ENCODE measurements at regions not wholly inside any gene's neighbourhood (a gene's known extent, or its start where the extent isn't known, plus 50 kb on each side); places are given as distances from the start of the nearest gene placed in this dataset.

- no peak for FAIRE-seq
- H3K4me1 ChIP-seq (ENCODE audit: control insufficient read depth, extremely low read depth, insufficient read depth, low read length) = no peaks in the 10 kb centered on the region
- no peak overlapping the region for H3K4me2 ChIP-seq (ENCODE audit: control insufficient read depth, extremely low read depth, insufficient read depth, low read depth, low read length)
- no peak for TF ChIP-seq CTCF (optimal IDR thresholded peaks at IDR 0.05 in 1 of 3, IDR thresholded peaks at IDR 0.05 in 1 of 3, conservative IDR thresholded peaks at IDR 0.05 in 1 of 3; ENCODE audit: extremely low read depth in 1 of 3, insufficient read depth in 2 of 3, low read length in 3 of 3)
- TF ChIP-seq EZH2 (IDR thresholded peaks at IDR 0.05; ENCODE audit: low read length) = no peak
- no peaks in the 10 kb centered on the region for H3K9me3 ChIP-seq (ENCODE audit: control insufficient read depth, low read depth, low read length)
- dilution Hi-C loops (cut with MboI; ENCODE audit: extremely low pct_ligation_motif_present, low sequenced_read_pairs) = no loop called here
- no peak overlapping the region for H3K27ac ChIP-seq (ENCODE audit: control insufficient read depth, insufficient read depth, low read length)
- H3K27me3 ChIP-seq (ENCODE audit: control insufficient read depth, extremely low read depth, insufficient read depth, low read length) = no peaks in the 10 kb centered on the region
- no peaks in the 10 kb centered on the region for H3K79me2 ChIP-seq (ENCODE audit: control insufficient read depth, insufficient read depth, low read length)
- H3K9me1 ChIP-seq (ENCODE audit: control insufficient read depth, extremely low read depth, insufficient read depth, low read length) = no peaks in the 10 kb centered on the region
- H2AFZ ChIP-seq (ENCODE audit: control insufficient read depth, low read length) = no peak overlapping the region
- no peak for DNase-seq (ENCODE audit: low read depth, low spot score)
- no peak overlapping the region for H3K4me3 ChIP-seq (ENCODE audit: control insufficient read depth in 2 of 3, extremely low read depth in 1 of 3, insufficient read depth in 2 of 3, low read depth in 1 of 3, low read length in 3 of 3)
- no peak overlapping the region for H3K9ac ChIP-seq (ENCODE audit: control insufficient read depth, extremely low read depth, insufficient read depth, low read length)
- no peaks in the 10 kb centered on the region for H3K36me3 ChIP-seq (ENCODE audit: control insufficient read depth in 2 of 2, extremely low read depth in 1 of 2, insufficient read depth in 2 of 2, low read length in 2 of 2)
- H4K20me1 ChIP-seq (ENCODE audit: control insufficient read depth, extremely low read depth, insufficient read depth, low read length) = no peaks in the 10 kb centered on the region
Measured at GRCh38 chr4:101439926-101440325, 92.6 kb upstream of the PPP3CA start.

- H2AFZ ChIP-seq (ENCODE audit: control insufficient read depth, low read length) = no peak overlapping the region
- dilution Hi-C loops (cut with MboI; ENCODE audit: extremely low pct_ligation_motif_present, low sequenced_read_pairs) = no loop called here
- H3K9me3 ChIP-seq (ENCODE audit: control insufficient read depth, low read depth, low read length) = no peaks in the 10 kb centered on the region
- H3K27me3 ChIP-seq (ENCODE audit: control insufficient read depth, extremely low read depth, insufficient read depth, low read length) = no peaks in the 10 kb centered on the region
- H3K9me1 ChIP-seq (ENCODE audit: control insufficient read depth, extremely low read depth, insufficient read depth, low read length) = no peaks in the 10 kb centered on the region
- FAIRE-seq = no peak
- H3K36me3 ChIP-seq (ENCODE audit: control insufficient read depth in 2 of 2, extremely low read depth in 1 of 2, insufficient read depth in 2 of 2, low read length in 2 of 2) = no peaks in the 10 kb centered on the region
- no peak overlapping the region for H3K4me2 ChIP-seq (ENCODE audit: control insufficient read depth, extremely low read depth, insufficient read depth, low read depth, low read length)
- no peaks in the 10 kb centered on the region for H3K4me1 ChIP-seq (ENCODE audit: control insufficient read depth, extremely low read depth, insufficient read depth, low read length)
- H3K4me3 ChIP-seq (ENCODE audit: control insufficient read depth in 2 of 3, extremely low read depth in 1 of 3, insufficient read depth in 2 of 3, low read depth in 1 of 3, low read length in 3 of 3) = no peak overlapping the region
- no peaks in the 10 kb centered on the region for H3K79me2 ChIP-seq (ENCODE audit: control insufficient read depth, insufficient read depth, low read length)
- no peak overlapping the region for H3K27ac ChIP-seq (ENCODE audit: control insufficient read depth, insufficient read depth, low read length)
- no peak for DNase-seq (ENCODE audit: low read depth, low spot score)
- H4K20me1 ChIP-seq (ENCODE audit: control insufficient read depth, extremely low read depth, insufficient read depth, low read length) = no peaks in the 10 kb centered on the region
- TF ChIP-seq EZH2 (IDR thresholded peaks at IDR 0.05; ENCODE audit: low read length) = no peak
- TF ChIP-seq CTCF (optimal IDR thresholded peaks at IDR 0.05 in 1 of 3, IDR thresholded peaks at IDR 0.05 in 1 of 3, conservative IDR thresholded peaks at IDR 0.05 in 1 of 3; ENCODE audit: extremely low read depth in 1 of 3, insufficient read depth in 2 of 3, low read length in 3 of 3) = no peak
- no peak overlapping the region for H3K9ac ChIP-seq (ENCODE audit: control insufficient read depth, extremely low read depth, insufficient read depth, low read length)
Measured at GRCh38 chr4:101421386-101421785, 74.1 kb upstream of the PPP3CA start.
